Endothelial cell of umbilical vein (primary cell): ENCODE measurements at regions not wholly inside any gene's neighbourhood (a gene's known extent, or its start where the extent isn't known, plus 50 kb on each side); places are given as distances from the start of the nearest gene placed in this dataset.

Experiments used
- BruUV-seq: library from RNA; stranded (reverse); fragments of 400-500 nt; replicated peaks from 2 replicates; lab custom pipeline; 2021; lab: Mats Ljungman, UMichigan
- CTCF ChIA-PET: fragments of 300-600, 350-600 bp; sonication (Branson Sonifier 250); formaldehyde crosslinking; loops from one replicate; lab custom pipeline; 2021; ENCODE audit warnings: antibody characterized with exemption, inconsistent platforms; lab: Charles Lee
- POLR2A ChIA-PET: fragments of 300-600, 350-600 bp; sonication (Branson Sonifier 250); formaldehyde crosslinking; loops from one replicate; lab custom pipeline; 2021; ENCODE audit warnings: antibody characterized with exemption, inconsistent platforms; lab: Charles Lee
- DNase-seq: peaks from one replicate; pipeline ENCODE4 v3.0.0-alpha.2; 2011; ENCODE audit warnings: low read depth, low spot score
- FAIRE-seq: peaks from 2 replicates; lab custom pipeline; 2011; peaks lifted over from hg19 to GRCh38; lab: Jason Lieb, UNC
- H2AFZ ChIP-seq: 2 replicates; pipeline ENCODE4 v1.6.0; 2012; ENCODE audit warnings: low read depth, low read length, control low read depth, inconsistent platforms
- H3K27ac ChIP-seq: 2 replicates; pipeline ENCODE4 v1.5.1; 2011; ENCODE audit warnings: low read depth, mild to moderate bottlenecking, control low read depth, low read length, moderate library complexity; ENCODE audit not compliant: insufficient read depth
- H3K27me3 ChIP-seq, 2 experiments: 2 replicates each; pipeline versions ENCODE4 v1.6.0 to v1.6.1; 2011; ENCODE audit warnings: low read length in 2 of 2, mixed read lengths in 1 of 2; ENCODE audit not compliant: control insufficient read depth in 2 of 2, insufficient read depth in 2 of 2
- H3K36me3 ChIP-seq, 2 experiments: 2 replicates in 1 of 2; 3 replicates in 1 of 2; pipeline ENCODE4 v1.5.1; 2011; ENCODE audit warnings: low read length in 2 of 2, mild to moderate bottlenecking in 1 of 2, moderate library complexity in 1 of 2; ENCODE audit not compliant: control insufficient read depth in 2 of 2, insufficient read depth in 2 of 2; ENCODE audit errors: extremely low read depth in 1 of 2
- H3K4me1 ChIP-seq: 3 replicates; pipeline ENCODE4 v1.5.1; 2011; ENCODE audit warnings: mild to moderate bottlenecking, low read length; ENCODE audit not compliant: control insufficient read depth, insufficient read depth; ENCODE audit errors: extremely low read depth
- H3K4me2 ChIP-seq: 2 replicates; pipeline ENCODE4 v1.6.1; 2011; ENCODE audit warnings: low read length, control low read depth, mixed read lengths; ENCODE audit not compliant: insufficient read depth
- H3K4me3 ChIP-seq, 3 experiments: fragments of 200-600 bp in 1 of 3; sonication (generic), shearing (Covaris generic) in 1 of 3; replicated peaks in 1 of 3; 2 replicates each; pipeline ENCODE4 v1.5.1; 2011 to 2016; ENCODE audit warnings: control low read depth in 3 of 3, low read length in 3 of 3, mild to moderate bottlenecking in 2 of 3, inconsistent platforms in 1 of 3, low read depth in 1 of 3, moderate library complexity in 1 of 3; ENCODE audit not compliant: insufficient read depth in 1 of 3
- H3K79me2 ChIP-seq: 2 replicates; pipeline ENCODE4 v1.6.0; 2012; ENCODE audit warnings: low read length, inconsistent platforms; ENCODE audit not compliant: control insufficient read depth, insufficient read depth
- H3K9ac ChIP-seq: replicated peaks from 2 replicates; pipeline ENCODE3; 2011; ENCODE audit warnings: low read length, control low read depth; ENCODE audit not compliant: insufficient read depth; ENCODE audit errors: extremely low read depth
- H3K9me1 ChIP-seq: replicated peaks from 3 replicates; pipeline ENCODE4 v1.6.0; 2011; ENCODE audit warnings: mild to moderate bottlenecking, low read length; ENCODE audit not compliant: control insufficient read depth, insufficient read depth; ENCODE audit errors: extremely low read depth
- H3K9me3 ChIP-seq: replicated peaks from 2 replicates; pipeline ENCODE4 v1.5.1; 2012; ENCODE audit warnings: low read length, inconsistent platforms; ENCODE audit not compliant: control insufficient read depth, insufficient read depth
- H4K20me1 ChIP-seq: replicated peaks from 2 replicates; pipeline ENCODE3; 2011; ENCODE audit warnings: mild to moderate bottlenecking, low read length; ENCODE audit not compliant: control insufficient read depth, insufficient read depth; ENCODE audit errors: extremely low read depth
- CTCF ChIP-seq, 2 donors: IDR thresholded peaks; 1 replicate in 1 of 2; 2 replicates in 1 of 2; pipeline ENCODE4 v1.5.1; 2011; ENCODE audit warnings: low read length in 2 of 2, mild to moderate bottlenecking in 2 of 2, moderate library complexity in 2 of 2, control low read depth in 1 of 2, inconsistent platforms in 1 of 2, low read depth in 1 of 2; ENCODE audit not compliant: insufficient read depth in 1 of 2; ENCODE audit errors: extremely low read depth in 1 of 2
- EZH2 ChIP-seq: IDR thresholded peaks from 2 replicates; pipeline ENCODE4 v1.6.1; 2012; ENCODE audit warnings: borderline replicate concordance, low read depth, mild to moderate bottlenecking, moderate library complexity, low read length, inconsistent platforms; ENCODE audit not compliant: severe bottlenecking
- FOS ChIP-seq: IDR thresholded peaks from 2 replicates; pipeline ENCODE4 v1.6.1; 2011; ENCODE audit warnings: mild to moderate bottlenecking, low read length, moderate library complexity, borderline replicate concordance; ENCODE audit not compliant: insufficient read depth
- GATA2 ChIP-seq: IDR thresholded peaks from 2 replicates; pipeline ENCODE4 v1.7.0; 2011; ENCODE audit warnings: low read depth, mild to moderate bottlenecking, moderate library complexity, mixed read lengths, low read length; ENCODE audit not compliant: insufficient read length, insufficient read depth
- JUN ChIP-seq: IDR thresholded peaks from 2 replicates; pipeline ENCODE4 v1.6.1; 2011; ENCODE audit warnings: borderline replicate concordance, low read depth; ENCODE audit not compliant: insufficient read length, insufficient read depth
- MAX ChIP-seq: IDR thresholded peaks from 2 replicates; pipeline ENCODE4 v1.6.1; 2011; ENCODE audit not compliant: insufficient read depth, insufficient read length
- MYC ChIP-seq: IDR thresholded peaks from one replicate; pipeline ENCODE4 v1.6.1; 2011; ENCODE audit warnings: mild to moderate bottlenecking, low read depth, low read length
- POLR2A ChIP-seq: IDR thresholded peaks from 2 replicates; pipeline ENCODE4 v1.6.1; 2012; ENCODE audit warnings: low read depth, mild to moderate bottlenecking, control low read depth, low read length
- POLR2AphosphoS5 ChIP-seq: IDR thresholded peaks from 2 replicates; pipeline ENCODE4 v1.6.1; 2012; ENCODE audit warnings: low read depth, mild to moderate bottlenecking, control low read depth, low read length, moderate library complexity; ENCODE audit not compliant: insufficient read depth
- dilution Hi-C: fragments of 300-500 bp; cut with MboI; formaldehyde crosslinking; loops from one replicate; pipeline ENCODE4 v1.15.0; 2019; ENCODE audit warnings: low sequenced_read_pairs; ENCODE audit not compliant: extremely low pct_ligation_motif_present
- intact Hi-C: fragments of 100-400 bp; cut with micrococcal nuclease; formaldehyde crosslinking; loops from one replicate; pipeline ENCODE4 v1.10.0; 2022

GRCh38 chr6:163687075-163687474 lies 272.6 kb downstream of the QKI start:
- no peak overlapping the region for H3K4me3 ChIP-seq
- ChIA-PET POLR2A (no interaction called here), CTCF (no interaction called here)
- no peak overlapping the region for H3K9ac ChIP-seq
- H4K20me1 ChIP-seq = no peaks in the 10 kb centered on the region
- FAIRE-seq (no peak), DNase-seq (no peak)
- BruUV-seq = no TSS peak
- H3K79me2 ChIP-seq = no peaks in the 10 kb centered on the region
- no peaks in the 10 kb centered on the region for H3K27me3 ChIP-seq
- no peak overlapping the region for H3K4me2 ChIP-seq
- H3K9me3 ChIP-seq = no peaks in the 10 kb centered on the region
- no peaks in the 10 kb centered on the region for H3K4me1 ChIP-seq
- intact Hi-C loops = no loop called here
- H3K36me3 ChIP-seq = no peaks in the 10 kb centered on the region
- H3K9me1 ChIP-seq = no peaks in the 10 kb centered on the region
- no peak overlapping the region for H2AFZ ChIP-seq
- dilution Hi-C loops = no loop called here
- no peak overlapping the region for H3K27ac ChIP-seq
- no peak for TF ChIP-seq CTCF (IDR thresholded peaks at IDR 0.05; ENCODE audit: extremely low read depth in 1 of 2, insufficient read depth in 1 of 2, low read depth in 1 of 2, low read length in 2 of 2)
- TF ChIP-seq MAX = no peak
- TF ChIP-seq JUN = no peak
- TF ChIP-seq GATA2 = no peak
- TF ChIP-seq FOS = no peak
- TF ChIP-seq POLR2A = no peak
- TF ChIP-seq MYC = no peak
- TF ChIP-seq POLR2AphosphoS5 = no peak
- no peak for TF ChIP-seq EZH2
